Hematopoietic multipotent progenitor cell (in vitro differentiated cells): ENCODE measurements at regions not wholly inside any gene's neighbourhood (a gene's known extent, or its start where the extent isn't known, plus 50 kb on each side); places are given as distances from the start of the nearest gene placed in this dataset.
A peak's percentile ranks its signal among the peaks of the same experiment; 100 is the strongest.

Experiments used
- DNase-seq, 3 donors: peaks; one replicate each; pipeline ENCODE4 v3.0.0-alpha.2; 2011 to 2015; ENCODE audit warnings: low read depth in 2 of 3, low spot score in 2 of 3

DNA sequence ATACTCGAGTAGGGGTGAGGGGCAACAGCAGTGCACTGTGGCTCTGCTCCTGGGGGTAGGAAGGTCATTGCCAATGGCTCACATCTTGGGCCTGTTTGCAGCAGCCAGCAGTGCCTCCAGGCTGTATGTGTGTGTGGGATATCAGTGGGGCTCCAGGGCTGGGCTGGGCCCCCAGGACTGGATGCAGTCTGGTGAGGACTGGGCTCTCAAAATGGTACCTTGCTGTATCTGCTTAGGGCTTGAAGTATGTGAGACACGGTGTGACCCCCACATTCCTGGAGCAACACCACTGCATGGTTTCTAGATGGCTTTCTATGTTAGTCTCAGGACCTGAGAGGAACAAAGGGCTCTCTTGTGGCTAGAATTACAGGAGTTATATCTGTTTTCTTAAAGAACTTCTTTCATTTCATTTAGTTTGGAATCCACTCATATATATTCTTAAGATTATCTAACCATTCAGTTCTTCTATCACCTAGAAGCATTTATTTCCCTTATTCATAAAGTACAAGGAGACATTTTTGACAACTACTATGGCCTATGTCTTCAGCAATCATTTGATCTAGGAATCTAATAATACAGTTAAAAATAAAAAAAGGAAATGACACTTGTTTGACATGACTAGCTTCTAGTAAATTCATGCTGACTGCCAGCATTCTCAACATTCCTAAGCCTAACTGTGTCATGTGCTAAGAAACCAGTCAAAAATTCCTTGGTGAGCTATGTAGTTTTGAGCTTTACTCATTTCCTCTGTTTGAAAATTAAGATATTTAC lies 443.2 kb upstream of the SEMA3A start:
- DNase-seq = no peak

DNA sequence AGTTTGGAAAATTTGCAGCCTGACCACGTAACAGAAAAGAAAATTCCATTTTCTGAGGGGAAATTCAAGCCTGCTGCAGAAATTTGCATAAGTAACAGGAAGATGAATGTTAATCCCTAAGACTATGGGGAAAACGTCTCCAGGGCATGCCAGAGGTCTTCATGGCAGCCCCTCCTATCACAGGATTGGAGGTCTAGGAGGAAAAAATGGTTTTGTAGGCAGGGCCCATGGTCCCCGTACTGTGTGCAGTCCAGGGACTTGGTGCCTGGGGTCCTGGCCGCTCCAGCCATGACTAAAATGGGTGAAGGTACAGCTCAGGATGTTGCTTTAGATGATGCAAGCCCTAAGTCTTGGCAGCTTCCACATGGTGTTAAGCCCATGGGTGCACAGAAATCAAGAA lies 437.3 kb upstream of the SEMA3A start:
- DNase-seq = no peak

DNA sequence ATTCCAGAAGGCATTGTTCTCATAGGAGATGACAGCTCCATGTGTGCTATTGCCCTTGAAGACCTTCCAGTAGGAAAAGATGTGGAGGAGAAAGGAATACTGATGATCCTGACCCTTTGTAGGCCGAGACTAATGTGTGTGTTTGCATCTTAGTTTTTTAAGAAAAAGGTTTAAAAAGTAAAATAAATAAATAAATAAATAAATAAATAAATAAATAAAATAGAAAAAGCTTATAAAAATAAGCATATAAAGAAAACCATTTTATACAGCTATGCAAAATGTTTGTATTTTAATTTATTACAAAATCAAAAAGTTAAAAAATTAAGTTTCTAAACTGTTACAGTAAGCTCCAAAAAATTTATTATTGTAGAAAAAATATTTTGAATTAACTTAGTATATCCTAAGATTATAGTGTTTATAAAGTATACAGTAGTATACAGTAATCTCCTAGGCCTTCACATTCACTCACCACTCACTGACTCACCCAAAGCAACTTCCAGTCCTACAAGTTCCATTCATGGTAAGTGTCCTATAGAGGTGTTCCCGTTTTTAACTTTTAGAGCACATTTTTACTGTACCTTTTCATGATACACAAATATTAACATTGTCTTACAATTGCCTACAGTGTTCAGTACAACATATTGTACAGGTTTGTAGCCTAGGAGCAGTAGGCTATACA lies 435.2 kb upstream of the SEMA3A start:
- DNase-seq = no peak

DNA sequence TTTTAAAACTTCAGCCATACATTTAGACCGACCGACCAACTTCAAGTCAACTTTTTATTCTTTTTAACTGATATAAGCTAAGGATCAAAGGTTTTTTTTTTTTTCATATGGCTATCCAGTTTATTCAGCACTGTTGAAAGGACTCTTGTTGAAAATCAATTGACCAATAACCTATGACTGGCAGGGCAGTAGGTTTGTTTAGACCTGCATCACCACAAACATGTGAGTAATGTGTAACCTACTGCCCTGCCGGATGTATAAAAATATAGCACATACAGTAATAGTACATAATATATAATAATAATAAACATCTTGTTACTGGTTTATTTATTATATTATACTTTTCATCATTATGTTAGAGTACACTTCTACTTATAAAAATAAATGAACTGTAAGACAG lies 434.6 kb upstream of the SEMA3A start:
- DNase-seq = no peak

DNA sequence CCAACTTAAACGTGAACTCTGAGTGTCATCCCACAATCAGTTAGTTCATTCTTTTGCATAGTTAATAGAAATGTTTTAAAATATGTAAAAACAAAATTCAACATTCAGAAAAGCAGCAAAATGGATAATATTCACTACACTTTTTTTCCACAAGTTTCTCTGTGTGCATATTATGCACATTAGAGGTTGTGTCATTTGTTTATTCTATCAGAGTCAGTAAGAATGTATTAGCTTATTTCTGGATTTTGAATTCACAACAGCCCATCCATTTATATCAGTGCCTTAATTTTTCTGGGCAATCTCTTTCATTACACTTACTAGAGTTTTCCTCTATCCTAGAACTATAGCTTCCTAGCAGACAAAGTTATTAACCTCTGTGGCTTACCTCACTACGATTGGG lies 432.7 kb upstream of the SEMA3A start:
- no peak for DNase-seq

DNA sequence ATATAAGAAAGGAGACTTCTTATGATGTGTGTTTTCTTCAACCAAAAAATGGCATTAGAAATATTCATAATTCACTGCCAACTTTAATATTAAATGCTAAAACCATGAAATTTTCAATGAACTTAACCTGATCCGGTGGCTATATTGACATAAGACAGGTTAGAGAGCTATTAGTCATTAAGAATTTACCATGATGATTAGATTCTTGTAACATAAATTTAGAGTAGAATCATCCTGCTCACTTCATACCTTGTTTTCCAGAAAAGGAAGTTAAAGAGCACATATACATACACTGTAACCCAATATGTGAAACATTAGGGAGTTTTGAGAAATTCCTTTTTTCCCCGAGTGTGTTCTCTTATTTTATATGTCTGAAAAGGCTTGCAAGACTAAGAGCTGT lies 430.3 kb upstream of the SEMA3A start:
- DNase-seq = no peak

DNA sequence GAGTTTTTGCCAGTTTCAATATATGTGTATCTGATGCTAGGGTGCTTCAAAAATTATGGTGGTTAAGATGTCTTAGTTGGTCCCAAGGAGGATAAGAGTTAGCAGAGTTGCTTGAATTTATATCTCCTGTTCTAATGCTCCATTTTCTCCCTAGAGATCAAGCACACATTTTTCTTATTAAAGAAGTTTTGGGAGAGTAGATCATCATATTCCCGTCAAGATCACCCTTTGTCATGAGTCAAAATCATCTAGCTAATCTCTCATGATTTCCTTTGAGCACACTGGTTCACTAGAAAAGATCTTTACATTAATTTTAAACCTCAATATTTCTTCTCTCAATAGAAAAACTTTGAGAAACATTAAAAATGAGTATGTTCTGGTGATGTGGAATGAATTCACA lies 429.9 kb upstream of the SEMA3A start:
- no peak for DNase-seq

DNA sequence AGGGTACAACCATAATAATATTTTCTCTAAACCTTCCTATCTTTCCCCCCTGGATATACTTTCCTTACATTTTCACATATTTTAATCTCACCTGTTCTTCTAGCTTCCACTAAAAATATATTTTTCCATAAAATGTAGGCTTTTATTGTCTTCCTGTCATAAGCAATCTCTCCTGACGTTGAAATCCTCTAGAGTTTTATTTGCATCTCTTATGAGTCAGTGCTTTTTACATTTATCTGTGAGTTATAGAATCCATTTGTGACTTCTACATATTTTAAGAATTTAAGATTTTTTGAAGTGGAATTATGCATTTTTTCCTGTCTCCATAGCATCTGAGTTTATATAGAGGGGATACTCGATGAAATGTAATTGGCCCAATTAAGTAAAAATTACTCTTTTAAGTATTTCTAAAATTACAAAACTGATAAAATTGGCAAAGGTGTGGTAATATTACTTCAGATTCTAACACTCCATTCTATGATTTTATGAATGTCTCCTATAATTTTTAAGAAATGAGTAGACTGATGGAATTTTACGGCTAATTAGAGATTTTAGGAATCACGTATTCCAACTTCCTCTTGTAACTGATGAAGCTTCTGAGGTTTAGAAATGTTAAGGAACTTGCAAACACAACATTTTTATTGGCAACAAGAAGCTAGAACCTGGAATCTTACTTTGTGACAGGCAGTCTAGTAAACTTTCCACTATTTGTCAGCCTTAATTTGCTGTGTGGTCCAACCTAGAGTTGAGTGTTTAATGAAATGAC lies 422.9 kb upstream of the SEMA3A start:
- no peak for DNase-seq

DNA sequence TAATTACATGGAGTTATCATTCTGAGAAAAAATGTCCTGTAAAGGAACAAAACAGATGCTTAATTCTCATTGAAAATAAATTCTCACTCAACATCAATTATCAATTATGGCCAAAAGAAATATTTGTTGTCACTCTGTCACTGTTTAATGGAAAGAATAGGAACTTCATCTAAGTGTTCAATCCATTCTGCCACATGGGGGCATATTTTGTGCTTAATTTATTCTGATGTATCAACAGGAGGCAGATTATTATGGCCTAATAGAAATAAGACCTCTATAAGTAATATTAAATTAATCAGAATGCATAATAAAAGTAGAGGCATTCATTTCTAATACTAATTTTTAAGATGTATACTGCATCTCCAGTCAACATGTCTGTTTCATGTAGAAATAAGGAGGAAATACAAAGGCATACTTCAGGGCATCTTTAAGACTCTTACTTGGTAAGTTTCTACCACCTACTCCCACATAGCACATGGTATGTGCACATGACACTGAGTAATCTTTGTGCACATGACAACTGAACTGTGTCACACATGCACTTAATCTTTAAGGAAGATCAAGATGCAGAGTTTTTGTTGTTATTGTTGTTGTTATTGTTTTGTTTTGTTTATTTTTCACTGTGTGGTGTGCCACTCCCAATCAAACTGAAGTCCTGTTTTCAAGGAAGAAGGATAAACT lies 420.4 kb upstream of the SEMA3A start:
- peak in 1 of 3 donors; percentile 7 for DNase-seq

DNA sequence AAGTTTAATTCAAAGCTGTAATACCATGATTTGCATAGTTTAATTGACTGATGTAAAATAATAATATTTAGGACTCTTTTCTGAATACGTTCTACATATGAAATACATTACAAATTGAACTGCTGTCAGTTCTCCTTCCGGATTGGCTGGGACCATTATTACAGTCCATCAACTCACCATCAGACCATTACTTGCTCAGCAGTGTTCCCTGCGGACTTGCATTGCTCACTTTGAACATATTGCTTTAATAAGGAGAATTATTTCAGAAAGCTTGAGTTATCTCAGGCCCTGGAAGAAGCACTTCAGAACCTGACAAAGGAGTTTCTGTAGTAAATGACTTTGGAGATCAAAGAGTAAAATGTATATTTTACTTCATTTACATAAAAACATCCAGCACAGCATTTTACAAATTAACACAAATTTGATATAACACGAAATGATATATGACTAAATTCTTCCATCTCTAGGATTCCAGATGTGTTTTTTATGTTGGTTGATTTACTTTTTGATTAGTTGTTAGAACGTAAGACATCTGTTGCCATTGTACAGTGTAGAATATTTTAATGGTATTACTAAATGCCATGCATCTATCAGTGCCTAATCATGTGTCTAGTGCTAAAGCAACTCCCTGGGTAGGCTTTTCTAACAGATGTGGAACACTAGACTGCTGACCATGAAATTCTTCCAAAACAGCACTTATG lies 418.5 kb upstream of the SEMA3A start:
- no peak for DNase-seq

DNA sequence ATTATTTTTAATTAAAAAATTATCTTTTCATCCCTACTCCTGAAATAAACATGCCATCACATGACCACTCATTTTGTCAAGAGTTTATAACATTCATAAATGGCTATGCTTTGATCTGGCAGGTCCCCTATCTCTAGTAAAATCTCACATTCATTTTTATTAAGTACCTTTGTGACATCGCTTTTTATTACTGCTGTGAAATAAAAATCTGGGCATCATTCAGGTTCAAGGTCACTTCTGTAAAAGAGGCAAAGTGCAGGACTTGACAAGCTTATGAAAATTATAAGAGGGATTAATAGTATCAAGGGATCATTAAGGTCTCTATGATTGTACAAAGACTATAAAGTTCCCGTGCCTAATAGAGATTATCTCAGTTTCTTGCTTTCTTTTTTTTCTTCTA lies 416.8 kb upstream of the SEMA3A start:
- DNase-seq = no peak

DNA sequence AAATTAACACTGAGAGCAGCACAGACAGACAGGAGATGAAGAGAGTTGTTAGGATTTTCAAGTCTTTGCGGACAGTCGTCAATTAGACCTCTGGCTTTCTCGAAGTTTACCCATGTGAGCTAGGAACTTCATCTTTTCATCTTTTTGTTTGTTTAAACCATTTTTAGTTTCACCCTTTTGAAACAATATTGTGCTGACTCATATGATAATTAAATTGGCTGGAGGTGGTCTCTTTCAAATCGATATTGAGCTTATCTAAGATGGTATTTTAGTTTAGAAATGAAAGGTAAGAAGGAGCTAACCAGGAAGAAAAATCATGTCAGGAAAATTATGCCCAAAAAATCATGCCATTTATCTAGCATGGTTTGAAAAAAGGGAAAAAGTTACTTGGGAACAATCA lies 415.8 kb upstream of the SEMA3A start:
- no peak for DNase-seq

DNA sequence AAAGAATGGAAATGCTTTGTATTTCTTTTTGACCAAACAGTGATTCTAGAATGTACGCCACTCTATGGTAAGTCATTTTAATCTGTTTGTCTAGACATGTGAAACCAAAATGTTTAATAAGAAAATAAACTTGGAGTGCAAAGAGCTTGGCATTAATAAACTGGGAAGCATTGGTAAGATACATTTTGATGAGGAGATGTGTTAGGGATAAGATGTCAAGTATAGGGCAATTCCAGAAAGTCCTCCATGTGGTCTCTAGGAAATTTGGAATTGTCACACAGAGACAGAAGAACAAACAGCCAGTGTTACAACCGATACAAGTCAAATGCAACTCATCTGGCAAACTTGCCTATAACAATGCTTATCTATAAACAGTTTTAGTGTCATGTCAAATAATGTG lies 410.7 kb upstream of the SEMA3A start:
- DNase-seq = no peak

DNA sequence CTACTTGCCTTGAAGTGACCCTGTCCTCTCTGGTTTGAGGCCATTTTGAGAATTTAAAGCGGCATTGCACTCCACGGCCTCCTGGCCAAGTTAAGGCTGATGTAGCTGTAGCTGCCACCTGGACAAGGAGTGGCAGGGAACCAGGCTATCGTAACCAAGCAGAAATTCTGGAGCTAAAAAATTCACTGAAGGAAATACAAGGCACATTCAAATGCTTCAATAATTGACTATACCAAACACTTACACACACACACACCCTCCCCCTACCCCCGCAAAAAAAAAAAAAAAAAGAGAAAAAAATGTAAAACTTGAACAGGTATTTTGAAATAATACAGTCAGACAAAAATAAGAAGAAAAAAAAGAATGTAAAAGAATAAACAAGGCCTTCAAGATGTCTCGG lies 409.0 kb upstream of the SEMA3A start:
- DNase-seq = no peak

DNA sequence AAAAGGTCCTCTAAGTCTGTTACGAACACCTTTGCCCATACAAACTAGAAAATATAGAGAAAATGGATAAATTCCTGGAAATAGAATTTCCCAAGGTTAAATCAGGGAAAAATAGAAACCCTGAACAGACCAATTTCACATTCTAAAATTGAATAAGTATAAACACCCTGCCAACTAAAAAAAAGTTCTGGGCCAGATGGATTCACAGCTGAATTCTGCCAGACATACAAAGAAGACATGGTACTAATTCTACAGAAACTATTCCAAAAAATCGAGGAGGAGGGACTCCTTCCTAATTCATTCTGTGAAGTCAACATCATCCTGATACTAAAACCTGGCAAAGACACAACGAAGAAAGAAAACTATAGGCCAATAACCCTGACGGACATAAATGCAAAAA lies 400.4 kb upstream of the SEMA3A start:
- no peak for DNase-seq

DNA sequence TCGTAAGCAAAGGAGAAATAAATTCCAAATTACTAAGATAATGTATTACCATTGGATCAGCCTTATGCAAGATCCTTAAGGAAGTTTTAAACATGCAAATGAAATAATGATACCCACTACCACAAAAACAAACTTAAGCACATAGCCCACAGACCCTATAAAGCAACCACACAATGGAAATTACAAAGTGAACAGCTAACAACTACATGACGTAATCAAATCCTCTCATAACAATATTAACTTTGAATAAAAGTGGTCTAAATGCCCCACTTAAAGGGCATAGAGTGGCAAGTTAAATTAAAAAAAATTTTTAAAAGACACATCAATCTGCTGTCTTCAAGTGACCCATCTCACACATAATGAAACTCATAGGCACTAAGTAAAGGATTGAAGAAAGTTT lies 397.3 kb upstream of the SEMA3A start:
- DNase-seq = no peak

DNA sequence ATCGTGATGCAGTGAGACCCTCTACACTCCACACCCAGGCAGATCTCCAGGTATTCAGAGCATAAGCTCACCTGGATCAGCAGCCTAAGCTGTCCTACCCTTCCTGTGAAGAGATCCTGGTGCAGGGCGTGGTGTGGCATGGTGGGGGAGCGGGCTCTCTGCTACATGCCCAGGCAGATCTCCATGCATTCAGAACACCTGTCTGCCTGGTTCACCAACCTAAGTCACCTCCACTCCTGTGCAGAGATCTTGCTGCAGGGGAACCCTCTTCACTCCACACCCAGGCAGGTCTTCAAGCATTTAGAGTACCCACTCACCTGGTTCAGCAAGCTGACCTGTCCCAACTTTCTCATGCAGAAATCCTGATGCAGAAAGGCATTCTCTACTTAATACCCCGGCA lies 394.4 kb upstream of the SEMA3A start:
- DNase-seq = no peak

DNA sequence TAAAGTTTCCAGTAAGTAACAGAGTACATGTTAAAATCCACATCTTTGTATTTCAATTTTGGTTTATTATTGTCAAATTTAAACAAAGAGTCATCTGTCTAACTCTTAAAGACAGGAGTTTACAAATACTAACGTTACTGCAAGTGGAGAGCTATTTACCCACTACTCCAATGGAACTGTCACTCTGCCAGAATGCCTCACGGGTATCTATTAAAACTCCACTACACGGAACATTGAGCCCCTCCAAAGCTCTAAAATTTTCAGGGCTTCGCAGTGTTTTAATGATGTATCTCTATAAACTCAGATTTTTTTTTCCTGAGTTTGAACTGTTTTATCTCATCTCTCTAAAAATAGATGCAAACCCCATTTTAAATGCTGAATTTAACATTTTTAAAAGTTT lies 388.7 kb upstream of the SEMA3A start:
- no peak for DNase-seq

DNA sequence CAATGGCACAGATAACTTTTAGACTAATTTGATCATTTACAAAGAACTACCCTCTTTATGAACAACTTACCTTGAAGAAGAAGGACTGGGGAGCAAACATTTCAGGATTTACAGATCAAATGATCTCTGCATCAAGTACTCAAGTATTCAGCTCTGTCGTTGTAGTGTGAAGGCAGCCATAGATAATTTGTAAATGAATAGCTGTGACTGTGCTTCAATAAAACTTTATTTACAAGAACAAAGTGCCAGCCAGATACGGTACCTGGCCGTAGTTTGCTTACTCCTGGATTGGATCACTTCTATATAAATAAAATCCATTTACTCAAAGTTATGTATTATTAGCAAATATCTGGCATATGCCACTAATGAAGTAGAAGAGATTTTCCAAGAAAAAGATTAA lies 388.2 kb upstream of the SEMA3A start:
- DNase-seq = no peak

DNA sequence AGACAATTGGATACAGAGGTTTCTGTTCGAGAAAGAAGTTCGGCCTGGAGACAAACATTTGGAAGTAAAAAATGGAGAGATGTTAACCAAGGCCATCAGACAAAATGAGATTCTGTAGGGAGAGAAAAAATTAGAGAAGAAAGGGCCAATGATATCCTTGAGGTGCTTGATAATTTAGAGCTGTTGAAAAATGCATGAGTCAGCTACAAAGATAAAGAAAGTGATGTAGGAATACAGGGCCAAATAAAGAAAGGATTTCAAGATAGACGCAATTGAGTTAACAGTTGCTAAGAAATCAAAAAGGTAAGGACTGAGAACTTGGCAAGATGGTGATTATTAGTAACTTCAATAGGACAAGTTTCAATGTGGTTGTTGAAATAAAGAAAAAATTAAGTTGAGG lies 384.2 kb upstream of the SEMA3A start:
- DNase-seq = no peak

DNA sequence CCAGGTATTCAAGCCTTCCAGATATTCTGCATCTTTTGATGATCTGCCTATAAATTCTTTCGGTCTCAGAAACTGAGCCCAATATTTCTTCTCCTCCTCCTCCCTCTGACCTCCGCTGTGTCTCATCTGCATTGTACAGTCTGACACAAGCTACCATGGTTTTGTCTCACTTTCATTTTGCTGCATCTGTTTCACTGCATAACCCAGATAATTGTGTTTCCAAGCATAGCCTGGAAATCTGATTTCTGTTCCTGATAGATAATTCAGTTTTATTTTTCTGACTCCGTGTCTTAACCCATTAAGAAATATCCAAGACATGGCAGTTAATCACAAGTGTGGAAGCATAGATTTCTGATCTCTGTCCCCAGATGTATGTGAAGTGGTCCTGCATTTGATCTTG lies 374.2 kb upstream of the SEMA3A start:
- no peak for DNase-seq
